HG03045 (cell line): ENCODE measurements at regions not wholly inside any gene's neighbourhood (a gene's known extent, or its start where the extent isn't known, plus 50 kb on each side); places are given as distances from the start of the nearest gene placed in this dataset.
"Not testable (repeated sequence)": the region's sequence is repeated elsewhere in the genome, so short reads cannot be mapped to it uniquely, and the experiment has no call there.

Experiments used
- ATAC-seq: cut with Tn5 transposase; IDR thresholded peaks from one replicate; pipeline ENCODE4 v1.9.1; 2021; ENCODE audit warnings: mild to moderate bottlenecking, moderate library complexity; ENCODE audit not compliant: unreplicated experiment

DNA sequence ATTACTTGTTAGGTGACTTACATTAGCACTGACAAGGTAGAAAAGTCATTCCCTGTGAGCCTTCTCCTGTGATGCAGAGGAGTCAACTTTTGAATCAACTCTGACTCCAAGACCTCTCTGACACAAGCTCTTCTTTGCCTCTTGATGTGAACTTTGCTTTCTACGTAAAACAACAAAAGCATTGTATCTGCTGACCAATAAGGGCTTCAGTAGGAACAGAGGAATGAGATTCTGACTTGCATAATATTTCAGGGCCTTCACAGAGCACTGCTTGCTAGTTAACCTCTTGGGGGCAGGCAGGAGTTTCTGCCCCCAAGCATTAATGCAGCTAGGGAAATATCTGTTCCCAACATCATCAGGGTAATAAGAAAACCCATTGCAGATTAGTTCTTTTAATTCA is 791.5 kb downstream of the BCL11A start:
- no peak for ATAC-seq

DNA sequence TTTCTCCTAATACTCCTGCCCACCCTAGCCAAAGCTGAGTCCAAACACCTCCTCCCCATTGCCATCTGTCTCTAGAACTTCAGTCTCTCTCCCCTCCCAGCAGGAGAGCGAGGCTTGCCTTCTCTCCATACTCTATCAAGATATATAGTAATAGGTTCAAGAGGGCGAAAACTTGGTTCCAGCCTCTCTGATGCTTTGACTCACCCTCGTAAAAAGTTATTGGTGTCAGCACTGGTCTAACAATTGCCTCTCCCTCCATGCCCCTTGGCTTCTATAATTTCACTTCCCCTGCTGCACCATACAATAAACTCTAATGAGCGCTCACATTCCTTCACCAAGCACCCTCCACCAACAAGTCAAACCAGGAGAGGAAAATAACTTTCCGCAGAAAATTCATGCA is 797.3 kb downstream of the BCL11A start:
- ATAC-seq, result no peak

DNA sequence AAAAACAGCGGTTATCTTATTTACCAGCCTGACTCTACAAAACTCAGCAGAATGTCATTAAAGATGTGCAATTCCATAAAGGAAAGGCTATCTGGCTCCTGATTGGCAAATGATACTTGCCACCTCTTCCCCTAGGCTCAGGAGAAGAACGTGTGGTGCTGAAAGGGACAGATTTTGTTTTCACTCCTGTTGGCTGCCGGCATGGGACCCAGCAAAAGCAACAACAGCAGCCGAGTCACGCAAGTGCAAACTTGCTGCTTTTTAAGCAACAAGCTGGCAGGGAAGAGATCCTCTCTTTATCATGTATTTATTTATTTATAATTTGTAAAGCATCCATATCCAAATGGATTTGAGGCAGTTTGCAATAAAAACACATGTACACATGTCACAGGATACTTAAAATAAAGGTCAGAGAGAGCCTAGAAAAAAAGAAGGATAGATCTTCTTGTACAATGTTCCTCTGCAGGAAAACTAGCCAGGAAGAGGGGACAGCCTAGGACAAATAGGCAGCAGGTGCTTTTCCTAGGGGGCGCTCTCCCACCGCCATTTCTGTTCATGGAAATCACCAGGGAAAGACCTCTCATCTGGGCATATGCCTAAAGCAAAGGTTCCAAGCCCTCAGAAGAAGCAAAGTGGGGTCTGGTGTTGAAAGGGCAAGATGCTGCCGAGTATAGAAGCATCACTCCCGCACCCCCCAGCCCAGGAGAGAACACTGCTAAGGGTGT is 799.3 kb downstream of the BCL11A start:
- ATAC-seq, result no peak

DNA sequence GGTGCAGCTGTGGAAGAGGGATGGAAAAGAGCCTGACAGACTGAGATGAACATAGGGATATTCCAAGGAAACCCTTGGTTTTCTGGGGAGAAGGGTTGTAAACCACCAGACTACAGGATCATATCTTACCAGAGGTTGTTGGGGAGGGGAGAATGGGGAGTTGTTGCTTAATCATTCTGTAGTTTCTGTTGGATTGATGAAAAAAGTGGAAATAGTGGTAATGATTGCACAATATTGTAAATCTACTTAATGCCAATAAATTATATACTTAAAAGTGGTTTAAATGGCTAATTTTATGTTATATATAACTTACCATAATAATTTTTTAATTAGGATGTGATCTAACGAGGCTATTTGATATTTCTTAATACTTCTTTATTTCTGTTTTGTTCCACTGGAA is 800.9 kb downstream of the BCL11A start:
- ATAC-seq, result no peak

DNA sequence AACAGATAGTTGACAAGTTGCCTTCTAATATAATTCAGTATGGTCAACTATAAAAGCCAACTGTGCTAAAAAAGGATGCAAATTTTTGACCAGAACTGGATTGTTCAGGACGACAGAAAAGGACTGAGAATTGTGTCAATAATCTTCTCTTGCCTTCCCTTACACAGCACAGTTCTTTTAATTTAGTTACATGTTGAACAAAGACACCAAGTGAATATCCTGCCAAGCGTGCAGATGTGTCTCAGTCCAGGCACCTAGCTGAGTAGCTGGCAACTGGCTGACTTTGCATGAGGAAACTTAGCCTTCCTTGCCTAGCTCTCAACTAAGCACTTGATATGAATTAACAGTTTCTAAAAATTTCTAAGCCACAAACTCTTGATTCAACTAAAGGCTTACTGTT is 801.4 kb downstream of the BCL11A start:
- no peak for ATAC-seq

DNA sequence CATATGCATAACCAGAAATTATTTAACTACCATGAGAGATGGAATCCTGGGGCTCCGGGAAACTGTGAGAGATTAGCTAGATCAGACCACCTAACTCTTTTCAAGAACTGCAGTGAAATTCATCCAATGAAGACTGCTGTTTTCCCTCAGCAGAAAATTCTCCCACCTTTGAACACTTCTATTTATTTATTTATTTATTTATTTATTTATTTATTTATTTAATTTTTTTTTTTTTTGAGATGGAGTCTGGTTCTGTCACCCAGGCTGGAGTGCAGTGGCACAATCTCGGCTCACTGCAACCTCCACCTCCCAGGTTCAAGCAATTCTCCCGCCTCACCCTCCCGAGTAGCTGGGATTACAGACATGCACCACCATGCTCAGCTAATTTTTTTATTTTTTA is 802.2 kb downstream of the BCL11A start:
- not testable (repeated sequence) for ATAC-seq

DNA sequence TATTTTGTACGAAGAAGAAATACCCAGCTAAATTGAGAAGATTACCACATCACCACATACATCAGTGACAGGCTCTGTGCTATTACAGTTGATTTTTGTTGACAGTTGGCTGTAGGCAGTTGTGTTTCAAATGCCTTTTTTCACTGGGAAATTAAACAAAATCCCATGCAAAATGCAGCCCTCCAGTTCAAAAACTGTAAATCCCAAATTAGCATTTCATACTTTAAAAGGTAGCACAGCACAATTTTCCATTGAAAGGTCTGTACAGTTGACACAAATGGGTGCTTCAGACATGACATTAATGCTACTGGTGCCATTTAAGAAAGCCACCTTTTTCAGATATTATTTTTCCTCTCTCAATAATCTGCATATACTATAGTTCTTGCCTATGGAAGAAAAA is 807.2 kb downstream of the BCL11A start:
- ATAC-seq, result no peak

DNA sequence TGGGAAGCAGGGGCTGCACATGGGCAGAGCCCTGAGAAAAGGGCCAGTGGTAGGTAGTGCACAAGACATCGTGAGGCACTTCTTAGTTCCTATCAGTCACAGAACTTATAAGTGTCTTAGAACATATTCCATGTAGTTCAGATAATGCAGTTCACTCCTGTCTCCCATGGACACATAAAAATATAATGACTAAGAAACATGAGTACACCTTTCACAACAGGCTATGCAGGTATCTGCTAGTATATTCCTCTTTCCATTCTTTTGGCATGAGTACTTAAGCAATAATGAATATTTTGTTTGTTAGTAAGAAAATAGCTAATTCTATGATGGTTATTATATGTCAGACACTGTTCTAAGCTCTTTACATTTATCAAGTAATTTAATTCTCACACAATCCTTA is 808.4 kb downstream of the BCL11A start:
- ATAC-seq, result no peak

DNA sequence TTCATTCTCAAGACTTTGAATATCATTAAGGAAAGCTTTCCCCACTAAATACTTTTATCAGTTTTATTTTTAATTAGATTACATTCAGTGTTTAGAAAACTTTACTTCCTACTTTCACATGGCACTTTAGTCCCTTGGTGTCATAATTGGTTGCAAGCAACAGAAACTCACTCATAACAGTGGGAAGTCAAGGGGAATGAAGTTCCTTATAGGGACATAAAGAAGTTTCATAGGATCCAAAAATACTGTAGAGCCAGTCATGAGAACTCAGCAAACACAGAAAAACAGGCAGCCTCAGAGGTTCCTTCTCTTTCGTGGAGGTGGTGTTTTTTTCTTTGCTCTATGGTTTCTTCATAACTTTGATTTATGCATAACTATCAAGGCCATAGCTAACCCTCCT is 809.0 kb downstream of the BCL11A start:
- no peak for ATAC-seq

DNA sequence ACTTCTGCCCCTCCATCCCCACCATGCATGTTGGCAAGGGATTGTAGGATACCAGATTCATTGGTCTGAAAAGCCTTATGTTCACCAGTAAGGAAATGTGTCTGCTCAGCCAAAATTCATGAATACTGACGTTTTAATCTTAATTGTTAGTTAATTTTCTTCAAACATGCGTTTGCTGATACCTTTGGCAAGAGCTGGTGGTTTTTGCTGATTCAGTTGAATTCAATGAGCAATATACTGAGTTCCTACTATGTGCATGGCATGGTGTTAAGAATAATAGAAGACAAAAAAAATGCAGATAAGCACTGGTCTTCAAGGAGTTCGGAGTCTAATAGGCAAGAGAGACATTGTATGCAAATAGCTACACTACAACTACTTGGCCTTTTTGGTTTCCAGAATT is 811.6 kb downstream of the BCL11A start:
- no peak for ATAC-seq

DNA sequence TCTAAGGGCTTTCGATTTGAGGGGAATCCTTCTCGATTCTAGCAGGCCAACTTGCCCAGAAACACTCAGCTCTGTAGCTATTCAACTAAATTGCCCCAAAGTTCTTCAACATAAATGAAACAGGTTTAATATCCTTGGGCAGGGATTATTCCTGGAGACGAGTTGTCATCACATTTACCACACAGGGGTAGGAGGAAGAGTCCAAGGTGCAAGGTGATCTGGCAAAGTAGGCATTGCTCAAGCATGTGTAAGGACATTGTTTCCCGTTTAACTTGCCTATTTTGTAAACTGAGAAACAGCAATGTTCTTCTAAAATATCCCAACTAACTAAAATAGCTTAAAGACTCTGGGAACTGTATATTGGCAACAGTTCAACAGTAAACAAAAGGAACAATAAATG is 814.3 kb downstream of the BCL11A start:
- ATAC-seq, result no peak

DNA sequence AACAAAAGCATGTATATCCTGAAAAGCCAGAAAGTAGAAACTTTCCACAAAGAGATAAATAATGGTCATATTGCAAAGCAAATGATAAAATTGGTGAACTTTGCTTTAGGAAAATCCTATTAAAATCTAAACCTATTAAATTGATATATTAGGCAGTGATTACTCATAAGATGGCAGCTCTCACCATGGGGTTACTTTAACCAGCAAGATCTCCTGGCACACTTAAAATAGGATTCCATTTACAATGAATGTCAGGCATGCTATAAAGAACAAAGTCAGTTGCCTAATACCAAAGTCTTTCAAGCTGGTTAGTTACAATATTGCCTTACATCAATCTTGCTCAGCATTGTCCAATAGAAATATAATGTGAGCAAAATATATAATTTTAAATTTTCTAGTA is 816.2 kb downstream of the BCL11A start:
- ATAC-seq, result no peak

DNA sequence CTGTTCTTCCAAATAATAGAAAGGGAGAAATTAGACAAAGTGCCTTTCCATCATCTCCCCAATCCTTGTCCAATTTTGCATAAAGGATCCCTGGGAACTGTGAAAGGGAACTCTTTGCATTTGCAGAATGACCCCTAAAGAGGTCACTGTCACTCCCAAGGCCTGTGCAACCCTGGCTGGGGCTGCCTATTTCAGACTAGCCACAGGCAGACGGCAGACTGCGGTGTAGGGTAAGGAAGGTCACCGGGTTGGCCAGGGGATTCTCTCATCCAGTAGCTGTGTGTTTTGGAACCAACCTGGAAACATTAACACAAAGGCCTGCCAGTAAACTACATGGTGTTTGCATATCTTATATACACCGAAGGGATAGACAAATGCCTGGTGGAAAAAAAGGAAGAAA is 818.7 kb downstream of the BCL11A start:
- no peak for ATAC-seq

DNA sequence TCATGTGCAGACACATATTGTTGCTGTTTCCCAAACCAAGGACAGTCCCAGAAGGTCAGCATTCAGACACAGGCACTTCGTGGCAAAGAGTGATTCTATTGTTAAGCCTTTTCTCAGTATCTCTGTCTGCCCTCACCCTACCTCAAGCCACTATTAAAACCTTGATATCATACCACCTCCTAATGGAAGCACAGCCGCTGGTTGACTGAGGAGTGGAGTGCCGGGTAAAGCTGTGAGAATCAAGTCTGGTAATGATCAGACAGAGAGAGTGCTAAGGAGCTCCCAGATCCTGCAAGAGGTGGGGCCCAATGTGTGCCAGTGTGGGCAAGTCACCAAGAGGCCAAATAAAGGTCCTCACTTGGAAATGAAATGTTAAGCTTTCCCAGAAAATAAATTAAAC is 819.5 kb downstream of the BCL11A start:
- no peak for ATAC-seq

DNA sequence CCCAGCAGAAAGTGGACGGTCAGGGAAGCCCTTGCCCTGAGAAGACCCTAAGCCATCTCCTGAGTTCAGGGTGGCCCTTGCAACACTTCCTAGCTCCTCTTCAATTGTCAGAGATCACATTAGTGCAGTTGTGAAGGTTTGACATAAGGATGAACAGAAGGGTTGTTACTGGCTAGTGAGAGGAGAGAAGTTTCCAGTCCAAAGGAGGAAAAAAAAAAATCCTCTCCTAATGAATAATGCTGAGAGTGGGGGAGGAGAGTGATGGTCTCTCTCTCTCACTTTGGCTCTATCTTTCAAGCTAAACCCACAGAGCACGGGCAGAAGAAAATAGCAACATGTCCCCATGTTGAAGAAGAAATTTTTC is 819.9 kb downstream of the BCL11A start:
- ATAC-seq, result no peak

DNA sequence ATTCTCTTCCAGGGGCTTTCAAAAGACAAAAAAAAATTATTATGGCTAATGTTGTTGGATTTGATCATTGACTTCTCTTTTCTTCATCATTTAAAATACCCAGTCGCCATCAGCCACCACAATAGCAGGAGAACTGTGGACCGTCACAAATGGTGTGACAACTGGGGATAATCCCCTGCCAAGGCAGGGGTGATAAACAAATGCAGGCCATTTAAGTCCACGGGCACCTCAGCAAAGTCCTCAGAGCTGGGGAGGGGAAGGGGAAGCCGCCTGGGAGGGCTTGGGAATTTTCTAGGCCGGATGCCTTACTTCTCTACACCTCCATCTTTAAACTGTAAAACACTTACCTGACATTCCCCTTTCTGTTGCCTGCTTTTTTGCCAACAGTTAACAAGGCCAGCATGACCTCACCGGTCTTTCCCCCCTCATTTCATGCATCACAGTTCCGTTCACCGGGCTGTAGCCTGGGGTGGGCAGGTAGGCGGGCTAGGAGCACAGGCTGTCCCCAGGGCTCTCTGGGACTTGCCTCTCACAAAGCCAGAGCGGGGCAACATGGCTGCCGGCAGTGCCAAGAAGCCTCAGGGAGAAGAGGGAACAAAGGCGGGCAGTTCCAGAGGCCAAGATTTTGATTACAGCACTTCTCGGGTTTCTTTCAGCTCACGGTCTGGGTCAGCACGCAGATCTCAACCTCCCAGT is 820.4 kb downstream of the BCL11A start:
- ATAC-seq, result no peak

DNA sequence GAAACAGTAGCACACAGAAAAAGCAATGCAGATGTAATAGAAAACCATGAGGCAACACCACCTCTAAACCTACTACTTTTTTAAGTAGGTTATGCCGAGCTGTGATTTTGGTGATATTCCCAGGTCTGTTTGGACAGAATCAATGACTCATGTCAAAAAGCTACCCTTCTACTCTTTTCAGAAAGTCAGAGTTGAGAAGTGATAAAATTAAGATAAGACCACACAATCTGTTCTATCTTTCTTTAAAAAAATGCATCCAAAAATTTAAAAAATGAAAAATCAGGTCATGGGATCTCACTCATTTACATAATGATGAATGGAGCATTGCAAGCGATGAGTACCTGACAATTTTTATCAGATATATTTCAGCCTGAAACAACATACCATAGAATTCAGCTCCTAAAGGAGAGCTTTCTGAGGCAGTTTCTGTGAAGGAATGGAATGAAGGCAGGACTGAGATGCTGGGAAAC is 826.3 kb downstream of the BCL11A start:
- ATAC-seq, result no peak

DNA sequence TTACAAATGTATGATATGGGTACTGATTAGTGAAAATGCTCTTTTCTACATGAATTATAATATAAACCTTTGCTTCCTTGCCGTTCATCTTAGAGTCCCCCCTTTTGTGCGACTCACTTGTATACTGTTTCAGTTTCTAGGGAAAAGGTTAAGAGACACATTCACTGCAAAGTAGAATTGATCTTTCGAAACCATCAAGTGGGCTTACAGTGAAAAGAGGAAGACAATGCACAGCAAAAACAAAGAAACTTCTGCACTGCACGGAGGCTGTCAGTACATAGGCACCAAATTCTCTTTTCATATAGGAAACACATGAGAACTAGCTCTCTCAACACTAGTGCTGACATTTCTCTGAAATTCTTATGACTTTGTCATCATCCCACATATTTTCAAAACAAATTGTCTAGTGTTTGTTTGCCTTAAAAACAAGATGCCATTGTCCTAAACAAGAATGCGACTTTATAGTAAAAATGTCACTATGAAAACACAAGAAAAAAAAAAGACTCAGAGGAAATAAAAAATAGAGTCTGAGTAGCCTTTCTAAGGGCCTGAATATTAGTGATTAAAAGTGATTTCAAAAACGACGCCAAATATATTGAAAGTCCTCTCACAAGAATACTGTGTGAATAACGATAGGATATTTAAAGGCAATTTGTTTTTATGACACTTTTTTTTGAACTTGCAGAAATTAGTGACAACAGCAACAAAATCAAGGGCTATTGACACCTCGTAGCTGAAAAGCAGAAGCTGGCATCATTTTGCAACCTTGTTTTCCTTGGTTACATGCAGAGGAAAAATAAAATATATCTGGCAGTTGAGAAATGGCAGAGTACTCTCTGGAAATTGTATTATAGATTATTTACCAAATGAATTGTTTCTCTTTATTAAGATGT is 827.0 kb downstream of the BCL11A start:
- no peak for ATAC-seq

DNA sequence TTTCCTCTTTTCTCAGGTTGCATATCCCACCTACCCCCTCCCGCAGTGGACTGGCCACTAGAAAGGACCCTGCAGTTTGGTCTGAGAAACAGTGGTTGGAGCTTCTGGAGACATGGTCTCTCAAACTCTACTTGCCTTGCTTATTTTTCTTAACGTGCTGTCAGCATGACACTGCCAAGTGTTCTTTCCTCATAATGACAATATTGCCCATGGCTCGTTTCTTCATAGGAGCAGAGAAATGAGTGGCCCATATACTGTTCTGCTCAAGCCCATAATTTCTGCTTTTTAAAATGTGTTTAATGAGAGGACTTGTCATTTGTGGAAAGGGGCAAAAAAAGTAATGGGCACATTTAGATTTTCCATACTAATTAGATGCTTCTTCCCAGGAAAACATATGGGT is 828.7 kb downstream of the BCL11A start:
- no peak for ATAC-seq

DNA sequence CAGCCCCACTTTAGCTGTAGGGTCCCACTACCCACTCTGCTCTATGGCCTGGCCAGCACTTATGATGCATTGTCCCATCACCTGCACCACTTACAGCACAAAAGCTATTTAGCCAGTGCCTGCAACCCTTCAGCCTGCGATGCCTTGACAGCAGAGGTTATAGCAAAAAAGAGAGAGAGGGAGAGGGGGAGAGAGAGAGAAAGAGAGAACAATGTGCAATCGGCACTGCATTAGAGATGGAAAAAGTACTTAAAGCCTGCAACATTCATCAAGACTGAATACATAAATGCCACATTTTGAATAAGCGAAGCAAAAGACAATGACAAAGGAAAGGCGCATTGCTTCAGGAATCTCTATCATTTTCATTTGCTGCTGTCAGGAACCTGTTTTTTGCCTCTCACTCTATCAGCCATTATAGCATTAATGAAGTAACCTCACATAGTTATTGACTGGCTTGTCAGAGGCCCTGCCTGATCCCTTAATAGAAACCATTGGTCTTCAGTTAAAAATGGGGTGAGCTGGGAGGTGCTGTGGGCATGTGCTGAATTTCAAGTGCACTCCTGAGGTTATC is 833.1 kb downstream of the BCL11A start:
- no peak for ATAC-seq

DNA sequence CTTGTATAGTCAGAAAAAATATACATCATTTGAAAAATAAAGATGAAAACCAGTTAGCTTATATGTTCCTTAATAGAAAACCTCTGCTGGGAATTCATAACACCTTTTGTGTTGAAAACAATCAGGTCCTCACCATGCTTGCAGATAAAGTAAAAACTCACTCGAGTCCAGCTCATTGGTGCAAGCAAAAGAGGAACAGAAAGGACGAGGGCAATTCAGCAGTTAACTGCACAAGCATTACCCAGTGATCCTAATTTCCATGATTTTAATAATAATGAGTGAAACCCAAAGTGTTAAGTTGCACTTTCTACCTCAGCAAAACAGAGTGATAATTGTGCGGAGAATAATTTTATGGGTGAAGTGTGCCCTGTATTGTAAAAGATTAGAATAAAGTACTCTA is 839.9 kb downstream of the BCL11A start:
- ATAC-seq, result no peak
